GM12873 (cell line): ENCODE measurements at regions not wholly inside any gene's neighbourhood (a gene's known extent, or its start where the extent isn't known, plus 50 kb on each side); places are given as distances from the start of the nearest gene placed in this dataset.

Source experiments
- TF ChIP-seq, protein P1 (sequence below): IDR thresholded peaks from 2 replicates; pipeline ENCODE4 v1.5.1; 2012; ENCODE audit warnings: low read depth, mild to moderate bottlenecking, moderate library complexity, low read length, control low read depth; ENCODE audit not compliant: insufficient read depth; ENCODE audit errors: missing control alignments

- TF ChIP-seq, protein P1, sequence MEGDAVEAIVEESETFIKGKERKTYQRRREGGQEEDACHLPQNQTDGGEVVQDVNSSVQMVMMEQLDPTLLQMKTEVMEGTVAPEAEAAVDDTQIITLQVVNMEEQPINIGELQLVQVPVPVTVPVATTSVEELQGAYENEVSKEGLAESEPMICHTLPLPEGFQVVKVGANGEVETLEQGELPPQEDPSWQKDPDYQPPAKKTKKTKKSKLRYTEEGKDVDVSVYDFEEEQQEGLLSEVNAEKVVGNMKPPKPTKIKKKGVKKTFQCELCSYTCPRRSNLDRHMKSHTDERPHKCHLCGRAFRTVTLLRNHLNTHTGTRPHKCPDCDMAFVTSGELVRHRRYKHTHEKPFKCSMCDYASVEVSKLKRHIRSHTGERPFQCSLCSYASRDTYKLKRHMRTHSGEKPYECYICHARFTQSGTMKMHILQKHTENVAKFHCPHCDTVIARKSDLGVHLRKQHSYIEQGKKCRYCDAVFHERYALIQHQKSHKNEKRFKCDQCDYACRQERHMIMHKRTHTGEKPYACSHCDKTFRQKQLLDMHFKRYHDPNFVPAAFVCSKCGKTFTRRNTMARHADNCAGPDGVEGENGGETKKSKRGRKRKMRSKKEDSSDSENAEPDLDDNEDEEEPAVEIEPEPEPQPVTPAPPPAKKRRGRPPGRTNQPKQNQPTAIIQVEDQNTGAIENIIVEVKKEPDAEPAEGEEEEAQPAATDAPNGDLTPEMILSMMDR, result no peak
Measured at GRCh38 chr11:119842731-119843130, 113.7 kb upstream of the NECTIN1 start.

GRCh38 chr11:119839476-119840133 lies 110.6 kb upstream of the NECTIN1 start:
- TF ChIP-seq, protein P1, result no peak

GRCh38 chr11:119835753-119836152 lies 106.8 kb upstream of the NECTIN1 start:
- TF ChIP-seq, protein P1, result no peak

- TF ChIP-seq, protein P1, result no peak
Measured at GRCh38 chr11:119832202-119832935, 103.4 kb upstream of the NECTIN1 start.

GRCh38 chr11:119831011-119831410 lies 102.0 kb upstream of the NECTIN1 start:
- TF ChIP-seq, protein P1, result no peak

DNA sequence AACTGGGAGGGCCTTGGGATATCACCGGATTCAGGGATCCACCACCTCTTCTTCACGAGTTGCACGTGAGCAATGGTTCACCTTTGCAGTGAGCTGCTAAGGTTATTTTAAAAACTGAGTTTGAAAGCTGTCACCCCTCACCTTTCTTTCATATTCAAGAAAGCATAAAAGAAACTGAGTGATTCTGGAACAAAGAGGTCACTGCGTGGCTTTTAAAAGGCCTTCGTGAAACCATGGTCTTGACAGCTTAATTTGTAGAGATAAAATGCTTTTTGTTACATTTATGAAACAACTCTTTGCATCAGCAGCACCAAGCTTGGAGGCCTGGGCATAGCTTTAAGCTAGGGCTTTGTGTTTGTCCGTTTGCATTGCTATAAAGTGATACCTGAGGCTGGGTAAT lies 101.4 kb upstream of the NECTIN1 start:
- TF ChIP-seq, protein P1, result no peak

DNA sequence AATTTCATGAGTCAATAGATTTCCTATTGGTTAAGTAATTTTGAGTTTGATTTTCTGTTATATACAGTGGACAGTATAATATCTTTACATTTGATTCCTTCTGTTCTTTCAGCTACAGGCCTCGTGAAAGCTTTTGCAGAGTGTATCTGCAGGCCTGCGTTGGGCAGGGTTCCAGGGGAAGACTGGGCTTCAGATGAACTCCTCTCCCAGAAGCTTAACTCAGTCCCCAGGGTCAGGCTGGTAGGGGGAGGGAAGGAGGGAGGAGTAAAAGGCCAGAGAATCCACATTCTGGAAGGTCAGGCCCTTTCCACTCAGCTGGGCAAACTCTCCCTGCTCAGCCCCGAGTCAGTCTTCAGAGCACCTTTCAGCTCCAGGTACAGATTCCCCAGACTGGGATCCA lies 100.4 kb upstream of the NECTIN1 start:
- TF ChIP-seq, protein P1, result no peak
